ENCODE measurements at regions not wholly inside any gene's neighbourhood (a gene's known extent, or its start where the extent isn't known, plus 50 kb on each side); places are given as distances from the start of the nearest gene placed in this dataset.

- TF ChIP-seq CTCF (conservative IDR thresholded peaks at IDR 0.05; ENCODE audit: low read depth, low read length) (no peak), EZH2 (IDR thresholded peaks at IDR 0.05; ENCODE audit: borderline replicate concordance, low read depth, low read length, poor library complexity, severe bottlenecking) (no peak)
These were observed 939.0 kb downstream of the TBC1D32 start for GRCh38 chr6:120395330-120395729.
